Peyer's patch (tissue), 4 donors: ENCODE measurements at regions not wholly inside any gene's neighbourhood (a gene's known extent, or its start where the extent isn't known, plus 50 kb on each side); places are given as distances from the start of the nearest gene placed in this dataset.

ENCODE experiments used
- DNase-seq, 3 donors: peaks; one replicate each; pipeline ENCODE4 v3.0.0-alpha.2; 2017 to 2019
- H3K27ac ChIP-seq, 4 donors: fragments of 200-600 bp; sonication (generic); one replicate each; pipeline ENCODE4 v1.5.1; 2016 to 2019
- H3K27me3 ChIP-seq, 2 donors: fragments of 200-600 bp; sonication (generic); one replicate each; pipeline ENCODE4 v1.5.1; 2019
- H3K36me3 ChIP-seq, 3 donors: fragments of 200-600 bp; sonication (generic); one replicate each; pipeline ENCODE4 v1.5.1; 2016 to 2019
- H3K4me1 ChIP-seq, 4 donors: fragments of 200-600 bp; sonication (generic); one replicate each; pipeline ENCODE4 v1.5.1; 2016 to 2019
- H3K4me3 ChIP-seq, 4 donors: fragments of 200-600 bp; sonication (generic); 1 replicate in 3 of 4; 2 replicates in 1 of 4; pipeline ENCODE4 v1.5.1; 2016 to 2019; ENCODE audit warnings: mild to moderate bottlenecking in 1 of 4
- H3K9me3 ChIP-seq, 4 donors: fragments of 200-600 bp; sonication (generic); one replicate each; pipeline ENCODE4 v1.5.1; 2016 to 2019; ENCODE audit warnings: mild to moderate bottlenecking in 1 of 4
- POLR2A ChIP-seq, 2 donors: fragments of 450-650 bp; IDR thresholded peaks; one replicate each; pipeline ENCODE4 v1.5.1; 2017; ENCODE audit warnings: antibody characterized with exemption in 2 of 2, mild to moderate bottlenecking in 2 of 2, moderate library complexity in 2 of 2
- small RNA-seq, 2 donors: library from RNA; depleted of rRNA; stranded (forward); fragments of <200 nt; gene quantifications; one replicate each; pipeline ENCODE3, GENCODE V24; 2016
- TF ChIP-seq, protein P1 (sequence below), 6 experiments: fragments of 450-650 bp in 4 of 6; fragments of 200-600 bp in 2 of 6; sonication (generic) in 1 of 6; IDR thresholded peaks; one replicate each; pipeline ENCODE4 v1.5.1; 2017 to 2019; ENCODE audit warnings: antibody characterized with exemption in 6 of 6, mild to moderate bottlenecking in 3 of 6, moderate library complexity in 1 of 6

DNA sequence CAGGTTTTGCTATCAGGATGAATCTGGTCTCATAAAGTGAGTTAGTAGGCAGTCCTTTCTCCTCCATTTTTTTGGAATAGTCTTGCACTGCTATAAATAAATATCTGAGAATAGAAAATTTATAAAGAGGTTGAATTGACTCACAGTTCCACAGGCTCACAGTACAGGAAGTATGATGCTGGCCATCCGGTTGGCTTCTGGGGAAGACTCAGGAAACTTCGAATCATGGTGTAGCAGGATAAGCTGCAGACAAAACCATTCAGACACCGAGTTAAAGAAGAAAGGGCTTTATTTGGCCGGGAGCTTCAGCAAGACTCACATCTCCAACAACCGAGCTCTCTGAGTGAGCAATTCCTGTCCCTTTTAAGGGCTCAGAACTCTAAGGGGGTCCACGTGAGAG is 348.2 kb downstream of the KCTD8 start:
- Histone ChIP-seq H3K9me3 (no peaks in the 10 kb centered on the region), H3K27ac (no peak overlapping the region), H3K4me1 (no peaks in the 10 kb centered on the region), H3K4me3 (no peak overlapping the region), H3K36me3 (no peaks in the 10 kb centered on the region), H3K27me3 (no peaks in the 10 kb centered on the region)
- no peak for DNase-seq
- TF ChIP-seq, protein P1, sequence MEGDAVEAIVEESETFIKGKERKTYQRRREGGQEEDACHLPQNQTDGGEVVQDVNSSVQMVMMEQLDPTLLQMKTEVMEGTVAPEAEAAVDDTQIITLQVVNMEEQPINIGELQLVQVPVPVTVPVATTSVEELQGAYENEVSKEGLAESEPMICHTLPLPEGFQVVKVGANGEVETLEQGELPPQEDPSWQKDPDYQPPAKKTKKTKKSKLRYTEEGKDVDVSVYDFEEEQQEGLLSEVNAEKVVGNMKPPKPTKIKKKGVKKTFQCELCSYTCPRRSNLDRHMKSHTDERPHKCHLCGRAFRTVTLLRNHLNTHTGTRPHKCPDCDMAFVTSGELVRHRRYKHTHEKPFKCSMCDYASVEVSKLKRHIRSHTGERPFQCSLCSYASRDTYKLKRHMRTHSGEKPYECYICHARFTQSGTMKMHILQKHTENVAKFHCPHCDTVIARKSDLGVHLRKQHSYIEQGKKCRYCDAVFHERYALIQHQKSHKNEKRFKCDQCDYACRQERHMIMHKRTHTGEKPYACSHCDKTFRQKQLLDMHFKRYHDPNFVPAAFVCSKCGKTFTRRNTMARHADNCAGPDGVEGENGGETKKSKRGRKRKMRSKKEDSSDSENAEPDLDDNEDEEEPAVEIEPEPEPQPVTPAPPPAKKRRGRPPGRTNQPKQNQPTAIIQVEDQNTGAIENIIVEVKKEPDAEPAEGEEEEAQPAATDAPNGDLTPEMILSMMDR (IDR thresholded peaks at IDR 0.05), result no peak
- TF ChIP-seq POLR2A (IDR thresholded peaks at IDR 0.05), result no peak

DNA sequence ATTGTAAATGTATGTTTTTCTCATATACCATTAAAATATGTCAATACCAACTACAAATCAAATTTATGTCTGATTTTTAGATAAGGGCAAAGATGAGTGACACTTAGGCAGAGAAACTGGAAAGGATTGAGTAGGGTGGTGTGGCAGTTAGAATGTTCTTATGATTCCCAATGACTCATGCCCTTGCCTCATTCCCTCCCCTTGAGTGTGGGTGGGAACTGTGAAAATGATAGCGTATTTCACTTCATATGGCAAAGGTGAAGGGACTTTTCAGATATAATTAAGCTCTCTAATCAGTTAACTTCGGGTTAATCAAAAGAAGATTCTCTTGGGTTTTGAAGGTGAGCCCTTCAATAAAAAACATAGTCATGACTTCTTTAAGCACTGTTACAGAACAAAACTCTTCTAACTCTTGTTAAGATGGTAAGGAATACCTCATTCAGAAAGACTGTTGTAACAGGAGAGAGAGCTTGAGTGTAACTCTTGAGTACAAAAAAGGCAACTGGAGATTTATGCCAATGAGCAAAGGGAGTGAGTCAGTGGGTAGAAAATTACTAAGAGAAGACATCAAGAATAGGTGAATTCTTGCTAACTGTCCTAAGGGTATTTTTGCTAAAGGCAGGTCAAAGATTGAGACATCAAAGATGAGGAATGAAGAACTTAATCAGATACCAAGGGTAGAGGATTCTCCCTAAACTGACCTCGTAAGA is 329.5 kb downstream of the KCTD8 start:
- TF ChIP-seq, protein P1 (IDR thresholded peaks at IDR 0.05), result no peak
- no peak for TF ChIP-seq POLR2A (IDR thresholded peaks at IDR 0.05)
- DNase-seq, result no peak

DNA sequence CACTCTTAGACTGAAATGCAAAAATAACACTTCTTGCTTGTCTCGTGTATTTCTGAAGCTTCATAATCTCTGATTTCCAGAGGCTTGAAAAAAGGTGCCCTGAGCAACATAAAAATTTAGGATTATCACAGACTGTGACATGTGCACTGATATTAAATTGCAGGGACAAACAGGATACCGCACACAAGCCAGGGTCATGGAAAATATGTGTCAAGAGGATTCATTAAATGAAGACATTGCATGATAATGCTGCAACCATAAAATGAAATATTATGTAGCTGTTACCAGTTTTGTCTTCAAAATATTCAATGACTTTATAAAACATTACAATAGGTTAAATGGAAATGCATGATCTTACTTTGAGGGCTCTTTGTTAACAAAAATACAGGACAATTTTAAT is 328.0 kb downstream of the KCTD8 start:
- Histone ChIP-seq H3K9me3 (no peaks in the 10 kb centered on the region), H3K4me1 (no peaks in the 10 kb centered on the region), H3K36me3 (no peaks in the 10 kb centered on the region), H3K27ac (no peak overlapping the region), H3K27me3 (no peaks in the 10 kb centered on the region), H3K4me3 (no peak overlapping the region)
- no peak for DNase-seq
- no peak for TF ChIP-seq POLR2A (IDR thresholded peaks at IDR 0.05)
- TF ChIP-seq, protein P1 (IDR thresholded peaks at IDR 0.05), result no peak

More for the DNA sequence above, 329.5 kb downstream of the KCTD8 start:
- no peaks in the 10 kb centered on the region for H3K9me3 ChIP-seq
- no peaks in the 10 kb centered on the region for H3K36me3 ChIP-seq
- H3K27me3 ChIP-seq, result no peaks in the 10 kb centered on the region
- H3K4me1 ChIP-seq, result no peaks in the 10 kb centered on the region
- no peak overlapping the region for H3K4me3 ChIP-seq
- H3K27ac ChIP-seq, result no peak overlapping the region

DNA sequence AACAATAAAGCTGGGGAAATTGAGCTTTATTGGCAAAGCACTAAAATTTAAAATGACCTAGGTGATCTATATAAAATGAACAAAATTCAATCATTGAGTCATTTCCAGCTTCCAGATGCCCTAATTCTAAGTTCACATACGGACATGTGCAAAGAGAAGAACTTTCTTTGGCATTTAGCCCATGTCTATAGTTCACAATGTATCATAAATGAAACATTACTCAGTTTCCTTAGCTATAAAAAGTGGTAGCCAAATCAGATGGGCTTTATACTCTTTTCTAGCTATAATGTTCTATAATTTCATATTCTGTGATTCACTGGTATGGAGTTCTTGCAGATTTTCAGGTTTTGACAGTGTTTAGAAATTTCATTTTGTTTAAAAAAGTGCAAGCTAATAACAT is 327.4 kb downstream of the KCTD8 start:
- Histone ChIP-seq H3K27me3 (no peaks in the 10 kb centered on the region), H3K9me3 (no peaks in the 10 kb centered on the region), H3K4me3 (no peak overlapping the region), H3K27ac (no peak overlapping the region), H3K4me1 (no peaks in the 10 kb centered on the region), H3K36me3 (no peaks in the 10 kb centered on the region)
- no peak for TF ChIP-seq POLR2A (IDR thresholded peaks at IDR 0.05)
- TF ChIP-seq, protein P1 (IDR thresholded peaks at IDR 0.05), result no peak
- no peak for DNase-seq

Small RNAs in the stretch of these regions (small RNA-seq; reads per million reads assigned to genes)
- gene AC098590.2 (0 reads per million in 2 donors), gene RN7SL193P (0 reads per million in 2 donors)
